DND-41 (cell line): ENCODE measurements at regions not wholly inside any gene's neighbourhood (a gene's known extent, or its start where the extent isn't known, plus 50 kb on each side); places are given as distances from the start of the nearest gene placed in this dataset.

ENCODE experiments used
- ATAC-seq: fragments of 200-7000 bp; cut with Tn5 transposase; 3 replicates; pipeline ENCODE4 v1.9.1; 2021; ENCODE audit warnings: low read depth; ENCODE audit not compliant: insufficient read depth
- DNase-seq: peaks from one replicate; pipeline ENCODE4 v3.0.0-alpha.2; 2020
- H2AFZ ChIP-seq: 2 replicates; pipeline ENCODE4 v1.6.0; 2012; ENCODE audit warnings: low read depth, low read length
- H3K27ac ChIP-seq: 2 replicates; pipeline ENCODE4 v1.5.1; 2012; ENCODE audit warnings: low read length, inconsistent platforms
- H3K27me3 ChIP-seq: fragments of 200-600 bp; sonication (generic); 2 replicates; pipeline ENCODE4 v1.6.0; 2012; ENCODE audit warnings: low read length, mild to moderate bottlenecking, inconsistent platforms; ENCODE audit not compliant: insufficient read depth, poor library complexity
- H3K36me3 ChIP-seq: 2 replicates; pipeline ENCODE4 v1.5.1; 2012; ENCODE audit warnings: low read length, inconsistent platforms; ENCODE audit not compliant: insufficient read depth
- H3K4me1 ChIP-seq: 2 replicates; pipeline ENCODE4 v1.5.1; 2012; ENCODE audit warnings: mild to moderate bottlenecking, low read length; ENCODE audit not compliant: insufficient read depth
- H3K4me2 ChIP-seq: 2 replicates; pipeline ENCODE4 v1.6.0; 2012; ENCODE audit warnings: mild to moderate bottlenecking, moderate library complexity, low read length, inconsistent platforms; ENCODE audit not compliant: insufficient read depth
- H3K4me3 ChIP-seq, 2 experiments: fragments of 200-600 bp in 1 of 2; shearing (Covaris generic) in 1 of 2; 2 replicates each; pipeline ENCODE4 v1.5.1; 2012 to 2016; ENCODE audit warnings: inconsistent platforms in 2 of 2, low read length in 2 of 2, mild to moderate bottlenecking in 2 of 2, low read depth in 1 of 2, moderate library complexity in 1 of 2
- H3K79me2 ChIP-seq: 2 replicates; pipeline ENCODE4 v1.6.0; 2012; ENCODE audit warnings: low read length, inconsistent platforms; ENCODE audit not compliant: insufficient read depth
- H3K9ac ChIP-seq: 2 replicates; pipeline ENCODE4 v1.6.0; 2012; ENCODE audit warnings: low read depth, mild to moderate bottlenecking, inconsistent platforms, low read length, moderate library complexity
- H3K9me3 ChIP-seq: 2 replicates; pipeline ENCODE4 v1.5.1; 2012; ENCODE audit warnings: low read length, moderate library complexity, mild to moderate bottlenecking, inconsistent platforms; ENCODE audit not compliant: insufficient read depth, severe bottlenecking
- H4K20me1 ChIP-seq: 2 replicates; pipeline ENCODE4 v1.6.0; 2012; ENCODE audit warnings: low read length; ENCODE audit not compliant: insufficient read depth
- CTCF ChIP-seq: IDR thresholded peaks from 2 replicates; pipeline ENCODE4 v1.5.1; 2012; ENCODE audit warnings: borderline replicate concordance, low read length, moderate library complexity, mild to moderate bottlenecking; ENCODE audit not compliant: poor library complexity, severe bottlenecking; ENCODE audit errors: extremely low read depth
- EZH2 ChIP-seq: IDR thresholded peaks from 3 replicates; pipeline ENCODE4 v1.6.1; 2012; ENCODE audit warnings: borderline replicate concordance, low read depth, mild to moderate bottlenecking, moderate library complexity, low read length, inconsistent platforms; ENCODE audit not compliant: severe bottlenecking

- Histone ChIP-seq H3K9ac (no peak overlapping the region), H3K4me2 (no peak overlapping the region), H3K4me3 (no peak overlapping the region), H3K9me3 (no peaks in the 10 kb centered on the region), H4K20me1 (no peaks in the 10 kb centered on the region), H3K27me3 (no peaks in the 10 kb centered on the region), H3K36me3 (no peaks in the 10 kb centered on the region), H3K27ac (no peak overlapping the region), H3K79me2 (no peaks in the 10 kb centered on the region), H2AFZ (no peak overlapping the region), H3K4me1 (no peaks in the 10 kb centered on the region)
- ATAC-seq, result no peak
- DNase-seq, result no peak
- TF ChIP-seq EZH2 (no peak), CTCF (no peak)
Observed at GRCh38 chr4:82171531-82172155, 202.1 kb downstream of the HNRNPD start.

GRCh38 chr4:82149750-82150149 lies 224.0 kb downstream of the HNRNPD start:
- no peaks in the 10 kb centered on the region for H4K20me1 ChIP-seq
- no peaks in the 10 kb centered on the region for H3K9me3 ChIP-seq
- no peak overlapping the region for H3K4me2 ChIP-seq
- no peak overlapping the region for H3K27ac ChIP-seq
- H3K27me3 ChIP-seq, result no peaks in the 10 kb centered on the region
- no peak for ATAC-seq
- H3K36me3 ChIP-seq, result no peaks in the 10 kb centered on the region
- TF ChIP-seq EZH2, result no peak
- TF ChIP-seq CTCF, result no peak
- H3K79me2 ChIP-seq, result no peaks in the 10 kb centered on the region
- H2AFZ ChIP-seq, result no peak overlapping the region
- no peak overlapping the region for H3K9ac ChIP-seq
- H3K4me3 ChIP-seq, result no peak overlapping the region
- no peak for DNase-seq
- no peaks in the 10 kb centered on the region for H3K4me1 ChIP-seq

GRCh38 chr4:82145850-82146249 lies 227.9 kb downstream of the HNRNPD start:
- no peak for ATAC-seq
- TF ChIP-seq EZH2, result no peak
- no peak for TF ChIP-seq CTCF
- Histone ChIP-seq H3K27me3 (peaks cover 3% of the 10 kb centered on the region), H3K36me3 (no peaks in the 10 kb centered on the region), H3K9me3 (no peaks in the 10 kb centered on the region), H3K4me3 (no peak overlapping the region), H3K9ac (no peak overlapping the region), H4K20me1 (no peaks in the 10 kb centered on the region), H3K4me2 (no peak overlapping the region), H3K27ac (no peak overlapping the region), H3K4me1 (no peaks in the 10 kb centered on the region), H3K79me2 (no peaks in the 10 kb centered on the region), H2AFZ (no peak overlapping the region)
- no peak for DNase-seq

- no peaks in the 10 kb centered on the region for H3K36me3 ChIP-seq
- H3K9me3 ChIP-seq, result no peaks in the 10 kb centered on the region
- no peak overlapping the region for H2AFZ ChIP-seq
- H3K27me3 ChIP-seq, result peaks cover 3% of the 10 kb centered on the region
- H3K27ac ChIP-seq, result no peak overlapping the region
- no peak for ATAC-seq
- TF ChIP-seq EZH2 (no peak), CTCF (no peak)
- H3K4me2 ChIP-seq, result no peak overlapping the region
- H3K79me2 ChIP-seq, result no peaks in the 10 kb centered on the region
- H3K4me3 ChIP-seq, result no peak overlapping the region
- H4K20me1 ChIP-seq, result no peaks in the 10 kb centered on the region
- no peak for DNase-seq
- no peak overlapping the region for H3K9ac ChIP-seq
- H3K4me1 ChIP-seq, result no peaks in the 10 kb centered on the region
Observed at GRCh38 chr4:82140422-82140821, 233.4 kb downstream of the HNRNPD start.
